T-helper 2 cell treated with Interferon-gamma antibody and Interleukin-4, amounts not matched to agents 100 ng/mL and 5 ng/mL, for 36 hours (primary cell): ENCODE measurements at regions not wholly inside any gene's neighbourhood (a gene's known extent, or its start where the extent isn't known, plus 50 kb on each side); places are given as distances from the start of the nearest gene placed in this dataset.

ENCODE experiments used
- intact Hi-C: fragments of 100-400 bp; cut with micrococcal nuclease; formaldehyde crosslinking; loops from one replicate; pipeline ENCODE4 v1.15.1; 2023

- intact Hi-C loops: no loop called here
Observed at GRCh38 chr2:176467595-176467994, 198.4 kb downstream of the MTX2 start.

- intact Hi-C loops: no loop called here
Observed at GRCh38 chr2:176468457-176469113, 199.3 kb downstream of the MTX2 start.

- intact Hi-C loops: no loop called here
Observed at GRCh38 chr2:176470713-176471112, 201.5 kb downstream of the MTX2 start.

- intact Hi-C loops: no loop called here
Observed at GRCh38 chr2:176471949-176472348, 202.7 kb downstream of the MTX2 start.

- intact Hi-C loops: no loop called here
Observed at GRCh38 chr2:176473177-176473576, 203.9 kb downstream of the MTX2 start.

GRCh38 chr2:176473851-176474250 lies 204.6 kb downstream of the MTX2 start:
- intact Hi-C loops: no loop called here

- intact Hi-C loops: no loop called here
Observed at GRCh38 chr2:176477336-176477735, 208.1 kb downstream of the MTX2 start.

GRCh38 chr2:176479961-176480360 lies 210.7 kb downstream of the MTX2 start:
- intact Hi-C loops: no loop called here

- intact Hi-C loops: no loop called here
Observed at GRCh38 chr2:176482107-176482506, 212.9 kb downstream of the MTX2 start.

GRCh38 chr2:176483476-176483875 lies 214.2 kb downstream of the MTX2 start:
- intact Hi-C loops: no loop called here

GRCh38 chr2:176483901-176484568 lies 214.8 kb downstream of the MTX2 start:
- intact Hi-C loops: no loop called here

GRCh38 chr2:176484838-176485237 lies 215.6 kb downstream of the MTX2 start:
- intact Hi-C loops: no loop called here

GRCh38 chr2:176488431-176488830 lies 219.2 kb downstream of the MTX2 start:
- intact Hi-C loops: no loop called here

- intact Hi-C loops: no loop called here
Observed at GRCh38 chr2:176490061-176490861, 221.0 kb downstream of the MTX2 start.

- intact Hi-C loops: no loop called here
Observed at GRCh38 chr2:176491172-176491904, 222.1 kb downstream of the MTX2 start.

GRCh38 chr2:176492583-176492982 lies 223.3 kb downstream of the MTX2 start:
- intact Hi-C loops: no loop called here

GRCh38 chr2:176493226-176493825 lies 224.1 kb downstream of the MTX2 start:
- intact Hi-C loops: no loop called here

- intact Hi-C loops: no loop called here
Observed at GRCh38 chr2:176493909-176494308, 224.7 kb downstream of the MTX2 start.

GRCh38 chr2:176494949-176495353 lies 225.7 kb downstream of the MTX2 start:
- intact Hi-C loops: no loop called here

GRCh38 chr2:176495826-176496225 lies 226.6 kb downstream of the MTX2 start:
- intact Hi-C loops: no loop called here

GRCh38 chr2:176496761-176497160 lies 227.5 kb downstream of the MTX2 start:
- intact Hi-C loops: no loop called here
